ENCODE measurements at regions not wholly inside any gene's neighbourhood (a gene's known extent, or its start where the extent isn't known, plus 50 kb on each side); places are given as distances from the start of the nearest gene placed in this dataset.
A peak's percentile ranks its signal among the peaks of the same experiment; 100 is the strongest.

DNA sequence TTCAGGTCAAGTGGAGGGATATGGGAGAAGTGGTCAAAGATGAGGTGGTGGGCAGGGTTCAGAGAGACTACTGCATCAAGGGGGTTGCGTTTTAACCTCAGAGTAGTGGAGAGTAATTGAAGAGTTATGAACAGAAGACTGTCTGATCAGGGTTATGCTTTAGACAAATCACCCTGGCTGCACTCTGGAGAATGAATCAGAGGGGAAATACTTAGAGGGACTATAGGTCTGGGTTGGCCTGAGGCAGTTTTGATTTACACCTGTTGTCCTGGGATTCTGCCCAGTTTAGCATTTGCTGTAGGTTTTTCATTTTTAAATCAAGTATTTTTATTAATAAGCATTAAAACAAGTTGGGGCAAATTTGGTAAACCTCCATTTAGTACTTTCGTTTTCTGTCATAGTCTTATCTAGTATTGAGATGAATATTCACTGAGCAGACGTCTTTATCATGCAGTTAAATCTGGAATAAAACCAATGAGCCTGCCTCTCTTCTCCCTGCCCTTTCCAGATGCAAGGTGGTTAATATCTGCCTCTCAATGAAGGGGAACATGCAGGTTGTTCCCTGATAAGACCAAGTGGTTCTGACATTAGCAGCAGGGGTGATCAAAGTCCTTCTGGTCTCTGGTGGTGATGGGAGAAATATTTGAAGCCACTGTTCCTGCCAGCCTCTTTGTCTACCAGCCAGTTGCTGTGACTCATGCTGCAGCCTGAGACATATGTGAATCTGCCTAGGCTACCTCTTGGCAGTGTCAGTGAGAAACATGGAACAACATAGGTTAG lies 116.0 kb upstream of the RPS6KA3 start:
- TF ChIP-seq MYC (IDR thresholded peaks at IDR 0.05; ENCODE audit: low read depth, low read length) (no peak), POLR2A (IDR thresholded peaks at IDR 0.05; ENCODE audit: extremely low read depth, insufficient read length) (no peak)
- TF ChIP-seq, protein P1, sequence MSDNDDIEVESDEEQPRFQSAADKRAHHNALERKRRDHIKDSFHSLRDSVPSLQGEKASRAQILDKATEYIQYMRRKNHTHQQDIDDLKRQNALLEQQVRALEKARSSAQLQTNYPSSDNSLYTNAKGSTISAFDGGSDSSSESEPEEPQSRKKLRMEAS (IDR thresholded peaks at IDR 0.05; ENCODE audit: low read depth, low read length): no peak
- TF ChIP-seq, protein P2, sequence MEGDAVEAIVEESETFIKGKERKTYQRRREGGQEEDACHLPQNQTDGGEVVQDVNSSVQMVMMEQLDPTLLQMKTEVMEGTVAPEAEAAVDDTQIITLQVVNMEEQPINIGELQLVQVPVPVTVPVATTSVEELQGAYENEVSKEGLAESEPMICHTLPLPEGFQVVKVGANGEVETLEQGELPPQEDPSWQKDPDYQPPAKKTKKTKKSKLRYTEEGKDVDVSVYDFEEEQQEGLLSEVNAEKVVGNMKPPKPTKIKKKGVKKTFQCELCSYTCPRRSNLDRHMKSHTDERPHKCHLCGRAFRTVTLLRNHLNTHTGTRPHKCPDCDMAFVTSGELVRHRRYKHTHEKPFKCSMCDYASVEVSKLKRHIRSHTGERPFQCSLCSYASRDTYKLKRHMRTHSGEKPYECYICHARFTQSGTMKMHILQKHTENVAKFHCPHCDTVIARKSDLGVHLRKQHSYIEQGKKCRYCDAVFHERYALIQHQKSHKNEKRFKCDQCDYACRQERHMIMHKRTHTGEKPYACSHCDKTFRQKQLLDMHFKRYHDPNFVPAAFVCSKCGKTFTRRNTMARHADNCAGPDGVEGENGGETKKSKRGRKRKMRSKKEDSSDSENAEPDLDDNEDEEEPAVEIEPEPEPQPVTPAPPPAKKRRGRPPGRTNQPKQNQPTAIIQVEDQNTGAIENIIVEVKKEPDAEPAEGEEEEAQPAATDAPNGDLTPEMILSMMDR (IDR thresholded peaks at IDR 0.05; ENCODE audit: low read depth, low read length): no peak
- no peak for DNase-seq (ENCODE audit: low read depth)
- no peak overlapping the region for H3K4me3 ChIP-seq (ENCODE audit: low read depth, low read length)

DNA sequence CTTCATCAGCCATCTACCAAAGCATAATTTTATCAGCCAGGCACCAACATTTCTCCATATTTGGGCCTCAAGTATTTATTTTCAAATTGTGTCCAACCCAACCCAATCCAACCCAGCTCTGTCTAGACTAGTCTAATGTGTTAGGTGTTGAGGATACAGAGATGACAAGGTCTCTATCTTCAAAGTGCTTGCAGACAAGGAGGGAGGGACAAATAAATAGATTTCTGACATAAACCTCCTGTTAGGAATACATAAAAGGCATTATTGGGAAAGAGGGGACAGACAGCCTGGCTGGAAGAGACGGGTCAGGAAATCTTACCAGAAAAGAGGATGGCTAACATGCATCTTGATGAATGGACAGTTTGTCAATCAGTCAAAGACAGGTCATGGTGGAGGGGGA lies 115.4 kb upstream of the RPS6KA3 start:
- TF ChIP-seq, protein P1 (IDR thresholded peaks at IDR 0.05; ENCODE audit: low read depth, low read length): no peak
- TF ChIP-seq, protein P2 (IDR thresholded peaks at IDR 0.05; ENCODE audit: low read depth, low read length): no peak
- TF ChIP-seq MYC (IDR thresholded peaks at IDR 0.05; ENCODE audit: low read depth, low read length): no peak
- TF ChIP-seq POLR2A (IDR thresholded peaks at IDR 0.05; ENCODE audit: extremely low read depth, insufficient read length): no peak

DNA sequence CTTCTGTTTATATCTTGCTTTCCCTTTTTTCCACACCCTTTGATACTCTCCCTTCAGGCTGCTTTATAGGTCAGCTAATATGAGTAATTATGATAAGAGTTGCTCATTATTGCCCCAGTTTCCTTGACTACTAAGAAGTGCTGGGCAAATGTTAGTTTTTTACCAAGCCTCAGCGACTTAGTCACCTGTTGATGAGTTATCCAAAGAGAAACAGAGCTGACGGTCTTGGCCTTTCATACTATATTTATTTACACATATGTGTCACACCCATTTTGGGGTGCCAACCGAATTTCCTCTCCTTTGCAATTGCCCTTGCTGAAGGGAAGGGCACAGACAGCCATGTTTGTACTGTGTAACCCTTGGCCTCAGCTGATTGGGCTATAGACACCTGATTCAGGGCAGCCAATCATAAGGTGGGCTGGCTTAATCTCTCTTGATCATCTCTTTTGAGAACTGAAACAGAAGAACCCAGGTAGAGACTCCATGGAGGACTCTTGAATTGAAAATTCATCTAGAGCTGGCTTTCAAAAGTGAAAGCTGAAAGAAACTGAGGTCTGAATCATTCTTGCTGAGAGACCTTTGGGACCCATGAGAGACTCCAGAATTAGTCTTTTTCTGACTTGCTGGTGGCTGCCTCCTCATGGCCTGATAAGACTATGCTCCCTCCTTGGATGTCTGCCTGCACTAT lies 111.7 kb upstream of the RPS6KA3 start:
- no peak for DNase-seq (ENCODE audit: low read depth)
- TF ChIP-seq MYC (IDR thresholded peaks at IDR 0.05; ENCODE audit: low read depth, low read length): no peak
- TF ChIP-seq, protein P2 (IDR thresholded peaks at IDR 0.05; ENCODE audit: low read depth, low read length): no peak
- TF ChIP-seq POLR2A (IDR thresholded peaks at IDR 0.05; ENCODE audit: extremely low read depth, insufficient read length): no peak
- TF ChIP-seq, protein P1 (IDR thresholded peaks at IDR 0.05; ENCODE audit: low read depth, low read length): no peak
- H3K4me3 ChIP-seq (ENCODE audit: low read depth, low read length): no peak overlapping the region

More for the DNA sequence above, 115.4 kb upstream of the RPS6KA3 start:
- no peak overlapping the region for H3K4me3 ChIP-seq (ENCODE audit: low read depth, low read length)
- no peak for DNase-seq (ENCODE audit: low read depth)

DNA sequence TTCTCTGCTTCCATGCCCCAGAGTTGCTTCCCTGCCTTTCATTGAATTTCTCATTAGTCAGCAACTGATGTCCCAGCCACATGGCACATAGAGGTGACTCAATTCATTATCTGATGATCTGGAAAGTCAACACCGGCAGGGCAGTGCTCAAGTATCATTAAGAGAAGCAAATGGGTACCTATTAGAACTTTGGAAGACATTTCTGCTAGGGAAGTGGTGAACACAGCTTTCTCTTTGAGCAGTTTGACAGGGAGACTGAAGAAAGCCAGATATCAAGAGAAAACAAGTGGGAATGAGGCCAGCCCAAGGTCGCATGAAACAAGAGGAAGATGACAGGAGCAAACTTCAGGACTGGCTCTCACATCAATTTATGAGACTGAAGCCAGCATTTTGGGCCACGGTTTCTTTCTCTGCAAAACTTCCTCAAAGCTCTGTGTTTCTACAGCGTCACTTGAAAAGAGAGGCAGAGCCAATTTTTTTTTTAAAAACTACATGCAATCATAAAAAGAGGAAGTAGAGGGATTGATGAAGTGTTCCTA lies 108.3 kb upstream of the RPS6KA3 start:
- peak; percentile 62 for DNase-seq (ENCODE audit: low read depth)
- TF ChIP-seq MYC (IDR thresholded peaks at IDR 0.05; ENCODE audit: low read depth, low read length): no peak
- TF ChIP-seq, protein P1 (IDR thresholded peaks at IDR 0.05; ENCODE audit: low read depth, low read length): no peak
- TF ChIP-seq POLR2A (IDR thresholded peaks at IDR 0.05; ENCODE audit: extremely low read depth, insufficient read length): no peak
- TF ChIP-seq, protein P2 (IDR thresholded peaks at IDR 0.05; ENCODE audit: low read depth, low read length): no peak
- H3K4me3 ChIP-seq (ENCODE audit: low read depth, low read length): peak overlapping the region; percentile 47

DNA sequence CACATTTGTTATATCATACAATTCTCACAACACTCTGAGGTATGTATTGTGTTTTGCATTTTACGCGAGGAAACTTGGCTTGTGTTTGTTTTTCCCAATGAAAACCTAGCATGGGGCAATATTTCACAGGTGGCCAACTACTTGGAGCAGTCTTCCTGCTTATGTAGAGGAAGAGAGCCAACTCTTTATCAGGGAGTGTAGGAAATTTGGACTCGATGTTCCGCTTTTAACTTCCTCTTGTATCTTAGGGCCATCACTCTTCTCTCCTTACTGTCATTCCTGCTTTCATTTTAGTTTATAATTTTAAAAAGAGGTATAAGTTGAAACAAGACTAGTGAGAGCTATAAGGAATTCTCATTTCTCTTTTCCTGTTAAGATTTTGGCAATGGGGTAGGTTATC lies 107.7 kb upstream of the RPS6KA3 start:
- TF ChIP-seq, protein P2 (IDR thresholded peaks at IDR 0.05; ENCODE audit: low read depth, low read length): no peak
- TF ChIP-seq POLR2A (IDR thresholded peaks at IDR 0.05; ENCODE audit: extremely low read depth, insufficient read length) (no peak), MYC (IDR thresholded peaks at IDR 0.05; ENCODE audit: low read depth, low read length) (no peak)
- TF ChIP-seq, protein P1 (IDR thresholded peaks at IDR 0.05; ENCODE audit: low read depth, low read length): no peak
- H3K4me3 ChIP-seq (ENCODE audit: low read depth, low read length): no peak overlapping the region
- DNase-seq (ENCODE audit: low read depth): no peak

Measured in NB4 (cell line).